IPS DF 4.7 (cell line): ENCODE measurements at regions not wholly inside any gene's neighbourhood (a gene's known extent, or its start where the extent isn't known, plus 50 kb on each side); places are given as distances from the start of the nearest gene placed in this dataset.

Experiments used
- DNase-seq: peaks from one replicate; pipeline ENCODE4 v3.0.0-alpha.2; 2013; ENCODE audit warnings: low spot score; ENCODE audit errors: extremely low read depth

GRCh38 chr17:73723317-73723716 is 79.1 kb upstream of the SDK2 start:
- no peak for DNase-seq

GRCh38 chr17:73724341-73724740 is 80.1 kb upstream of the SDK2 start:
- no peak for DNase-seq

GRCh38 chr17:73724990-73725389 is 80.7 kb upstream of the SDK2 start:
- DNase-seq = no peak

- no peak for DNase-seq
Measured at GRCh38 chr17:73725794-73726515, 81.7 kb upstream of the SDK2 start.

- no peak for DNase-seq
Measured at GRCh38 chr17:73727941-73728340, 83.7 kb upstream of the SDK2 start.

GRCh38 chr17:73729101-73729500 is 84.9 kb upstream of the SDK2 start:
- no peak for DNase-seq

GRCh38 chr17:73731733-73732132 is 87.5 kb upstream of the SDK2 start:
- no peak for DNase-seq

GRCh38 chr17:73733517-73733916 is 89.3 kb upstream of the SDK2 start:
- no peak for DNase-seq

GRCh38 chr17:73735245-73735644 is 91.0 kb upstream of the SDK2 start:
- no peak for DNase-seq

GRCh38 chr17:73738751-73739575 is 94.7 kb upstream of the SDK2 start:
- no peak for DNase-seq

GRCh38 chr17:73740370-73740769 is 96.1 kb upstream of the SDK2 start:
- DNase-seq = no peak

- no peak for DNase-seq
Measured at GRCh38 chr17:73742948-73743381, 98.7 kb upstream of the SDK2 start.

GRCh38 chr17:73743518-73744201 is 99.4 kb upstream of the SDK2 start:
- no peak for DNase-seq

GRCh38 chr17:73744411-73744810 is 100.2 kb upstream of the SDK2 start:
- no peak for DNase-seq

- no peak for DNase-seq
Measured at GRCh38 chr17:73746314-73747073, 102.2 kb upstream of the SDK2 start.

- DNase-seq = no peak
Measured at GRCh38 chr17:73747221-73748002, 103.2 kb upstream of the SDK2 start.

GRCh38 chr17:73748508-73748907 is 104.3 kb upstream of the SDK2 start:
- no peak for DNase-seq

- no peak for DNase-seq
Measured at GRCh38 chr17:73749337-73749823, 105.1 kb upstream of the SDK2 start.

GRCh38 chr17:73749928-73750605 is 105.8 kb upstream of the SDK2 start:
- no peak for DNase-seq

- DNase-seq = no peak
Measured at GRCh38 chr17:73750975-73751374, 106.7 kb upstream of the SDK2 start.
